Retinal pigment epithelial cell (primary cell): ENCODE measurements at regions not wholly inside any gene's neighbourhood (a gene's known extent, or its start where the extent isn't known, plus 50 kb on each side); places are given as distances from the start of the nearest gene placed in this dataset.

Experiments used
- DNase-seq: peaks from one replicate; pipeline ENCODE4 v3.0.0-alpha.2; 2010; ENCODE audit warnings: low read depth
- H3K4me3 ChIP-seq: 2 replicates; pipeline ENCODE4 v1.5.1; 2011; ENCODE audit warnings: mild to moderate bottlenecking, low read length, control low read depth, moderate library complexity
- CTCF ChIP-seq: conservative IDR thresholded peaks from 2 replicates; pipeline ENCODE4 v1.5.1; 2011; ENCODE audit warnings: low read depth, low read length, control low read depth, inconsistent platforms

- H3K4me3 ChIP-seq = no peak overlapping the region
- TF ChIP-seq CTCF = no peak
- no peak for DNase-seq
Observed at GRCh38 chr7:25706764-25707163, 445.2 kb upstream of the NFE2L3 start.

DNA sequence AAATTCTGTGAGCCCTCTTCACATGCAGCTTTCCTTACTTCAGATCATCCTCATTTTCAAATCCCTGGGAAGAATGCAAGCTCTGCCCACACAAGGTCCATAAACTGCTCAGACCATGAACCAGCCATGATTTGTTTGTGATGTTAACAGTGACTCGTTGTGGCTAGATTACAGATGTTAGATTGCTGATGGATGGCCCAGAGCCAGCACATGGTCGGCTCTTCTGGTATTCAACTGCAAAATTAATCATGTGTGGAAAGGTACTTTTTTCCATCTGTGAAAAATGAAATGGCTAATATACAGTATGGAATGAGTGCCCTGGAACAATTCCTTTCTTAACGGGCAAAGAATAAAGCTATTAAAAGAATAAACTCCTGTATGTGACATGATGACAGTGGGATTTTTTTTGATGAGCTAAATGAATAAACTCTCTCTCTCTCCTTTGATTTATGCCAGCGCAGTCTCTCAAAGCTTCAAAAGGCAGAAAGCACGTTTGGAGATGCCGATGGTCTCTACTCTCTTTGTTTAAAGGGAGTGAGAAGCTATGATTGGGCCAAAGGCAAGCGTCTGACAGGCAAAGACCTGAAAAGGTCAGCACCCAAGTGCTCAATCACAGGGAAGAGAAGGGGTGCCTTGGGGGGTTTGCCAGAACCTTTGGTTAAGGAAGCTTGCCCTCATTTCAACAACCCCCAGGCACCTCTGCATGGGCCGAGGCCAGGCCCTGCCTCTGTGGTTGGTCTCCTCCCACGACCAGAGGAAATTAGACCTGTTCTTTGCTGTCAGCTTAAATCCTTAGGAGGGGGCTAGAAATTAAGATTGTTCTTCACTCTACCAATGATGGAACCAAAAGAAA, 444.0 kb upstream of the NFE2L3 start:
- TF ChIP-seq CTCF = no peak
- DNase-seq = no peak

DNA sequence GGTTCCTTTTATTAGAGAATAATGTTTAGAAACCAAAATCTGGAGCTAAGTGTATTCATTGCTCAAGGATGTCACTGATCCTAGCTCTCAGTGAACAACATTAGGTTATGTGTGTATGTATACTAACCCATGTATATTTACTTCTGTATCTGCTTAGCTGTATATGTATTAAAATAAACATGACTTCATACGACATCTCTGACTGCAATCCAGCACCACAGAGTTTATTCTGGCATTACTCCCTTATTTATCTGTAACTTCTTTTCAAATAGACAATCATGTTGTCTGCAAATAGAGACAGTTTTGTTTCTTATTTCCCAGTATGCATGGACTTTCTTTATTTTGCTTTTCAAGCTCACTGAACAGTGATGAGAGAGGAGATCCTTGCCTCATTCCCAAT, 441.0 kb upstream of the NFE2L3 start:
- DNase-seq = no peak
- H3K4me3 ChIP-seq = no peak overlapping the region
- no peak for TF ChIP-seq CTCF

More for the DNA sequence above, 444.0 kb upstream of the NFE2L3 start:
- no peak overlapping the region for H3K4me3 ChIP-seq

- H3K4me3 ChIP-seq = no peak overlapping the region
- TF ChIP-seq CTCF = no peak
- no peak for DNase-seq
Observed at GRCh38 chr7:25711940-25712339, 440.1 kb upstream of the NFE2L3 start.

GRCh38 chr7:25712500-25712899, 439.5 kb upstream of the NFE2L3 start:
- TF ChIP-seq CTCF = no peak
- H3K4me3 ChIP-seq = no peak overlapping the region
- no peak for DNase-seq

- DNase-seq = no peak
- TF ChIP-seq CTCF = no peak
- H3K4me3 ChIP-seq = no peak overlapping the region
Observed at GRCh38 chr7:25714013-25714412, 438.0 kb upstream of the NFE2L3 start.

DNA sequence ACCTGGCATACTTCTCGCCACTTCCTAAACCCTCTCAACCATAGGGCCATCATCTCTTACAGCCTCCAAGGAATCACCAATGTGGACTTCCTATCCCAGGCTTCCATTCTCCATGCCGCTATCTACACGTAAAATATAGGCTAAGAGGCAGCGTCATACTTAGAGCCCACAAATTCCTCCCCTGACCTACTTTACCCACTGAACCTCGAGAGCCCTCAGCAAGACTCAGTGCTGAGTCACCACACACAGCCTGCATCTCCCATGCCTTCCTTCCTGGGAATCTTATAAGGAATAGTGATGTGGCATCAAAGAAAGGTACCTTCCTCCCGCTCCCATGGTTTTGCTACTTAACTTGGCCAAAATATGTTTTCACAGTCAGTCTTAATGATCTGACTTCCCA, 435.6 kb upstream of the NFE2L3 start:
- no peak overlapping the region for H3K4me3 ChIP-seq
- TF ChIP-seq CTCF = no peak
- peak; percentile 63 for DNase-seq
